D341Med (cell line): ENCODE measurements at regions not wholly inside any gene's neighbourhood (a gene's known extent, or its start where the extent isn't known, plus 50 kb on each side); places are given as distances from the start of the nearest gene placed in this dataset.

ENCODE experiments used
- DNase-seq: peaks from one replicate; pipeline ENCODE4 v3.0.0; 2012; ENCODE audit warnings: low spot score

DNA sequence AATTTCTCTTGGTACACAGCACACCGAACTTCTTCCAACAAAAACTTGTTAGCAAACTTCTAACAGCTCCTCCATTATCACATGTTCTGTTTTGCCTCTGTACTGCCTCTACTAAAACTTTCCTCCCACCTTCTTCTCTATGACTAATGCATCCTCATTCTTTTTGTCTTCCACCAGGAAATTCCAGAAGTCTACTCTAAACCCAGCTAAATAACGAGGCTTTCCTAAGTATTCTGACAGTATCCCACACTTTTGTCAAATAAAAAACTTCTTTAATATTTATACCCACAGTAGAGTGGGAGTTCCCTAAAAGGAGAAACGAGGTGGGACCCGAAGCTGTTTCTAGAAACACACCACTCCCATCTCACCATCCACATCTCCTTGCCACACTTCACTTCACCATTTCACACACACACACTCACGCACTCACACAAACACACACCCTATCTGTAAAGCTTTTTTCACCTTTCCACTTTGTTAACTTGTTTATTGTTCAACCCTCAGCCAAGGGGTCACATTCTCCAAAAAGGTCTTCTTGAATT, 280.3 kb downstream of the ARAP2 start:
- DNase-seq = no peak

DNA sequence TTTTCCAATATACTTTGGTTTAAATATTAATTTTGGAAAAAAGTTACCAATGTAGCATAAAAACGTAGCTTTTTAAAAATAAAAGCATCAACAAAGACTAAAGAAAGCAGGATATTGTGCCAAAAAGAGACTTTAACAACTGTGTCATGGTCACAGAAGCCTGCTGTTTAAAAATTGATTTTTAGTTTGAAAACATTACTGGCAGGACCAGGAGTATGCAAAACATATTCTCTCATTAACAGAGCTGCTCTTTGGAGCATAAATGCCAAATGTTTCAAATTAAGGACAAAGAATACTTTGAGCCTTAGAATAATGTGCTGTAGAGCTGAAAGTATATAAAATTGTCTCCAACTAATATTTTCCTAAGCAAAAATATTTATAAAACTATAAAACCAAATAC, 279.0 kb downstream of the ARAP2 start:
- no peak for DNase-seq

DNA sequence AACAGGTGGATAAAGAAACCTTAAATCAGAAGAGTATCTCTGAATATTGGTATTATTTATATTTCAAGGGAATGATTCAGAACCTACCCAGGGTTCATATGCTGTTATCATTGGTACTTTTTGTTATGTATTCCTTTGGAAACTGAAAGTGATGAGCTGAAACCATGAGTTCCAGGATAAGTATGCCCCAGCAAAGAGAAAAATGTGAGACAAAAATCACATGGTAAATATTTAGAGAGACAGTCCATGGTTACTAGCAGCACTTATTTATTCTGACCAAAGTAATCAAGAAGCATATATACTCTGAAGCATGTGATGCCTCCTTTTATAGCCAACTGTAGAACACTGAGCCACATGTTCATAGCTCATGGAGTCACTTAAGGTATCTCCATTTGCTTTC, 277.7 kb downstream of the ARAP2 start:
- no peak for DNase-seq

DNA sequence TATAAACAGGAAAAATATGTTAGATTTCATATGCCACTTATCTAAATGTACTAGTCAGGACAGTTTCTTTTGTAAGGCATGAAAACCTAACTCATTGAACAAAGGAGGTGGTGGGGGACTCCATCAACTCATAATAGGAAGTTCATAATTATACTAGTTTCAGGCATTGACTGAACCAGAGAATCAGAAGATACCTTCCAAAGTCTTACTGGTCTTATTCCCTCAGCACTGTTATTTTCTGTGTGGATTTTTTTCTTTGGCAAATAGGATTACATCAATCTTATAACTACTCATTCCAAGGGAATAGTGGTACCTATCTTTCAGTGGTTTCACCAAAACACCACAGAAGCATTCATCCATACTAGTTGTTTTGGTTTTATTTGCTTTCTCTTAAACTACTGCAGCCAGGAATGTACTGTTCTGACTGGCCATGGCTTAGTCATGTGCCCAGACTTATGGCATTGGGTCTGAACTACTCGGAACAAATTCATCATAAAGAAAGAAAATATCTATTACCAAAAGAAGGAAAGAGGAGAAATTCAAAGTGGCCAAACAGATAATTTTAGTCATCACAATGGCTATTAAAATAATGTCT, 273.9 kb downstream of the ARAP2 start:
- DNase-seq = no peak

DNA sequence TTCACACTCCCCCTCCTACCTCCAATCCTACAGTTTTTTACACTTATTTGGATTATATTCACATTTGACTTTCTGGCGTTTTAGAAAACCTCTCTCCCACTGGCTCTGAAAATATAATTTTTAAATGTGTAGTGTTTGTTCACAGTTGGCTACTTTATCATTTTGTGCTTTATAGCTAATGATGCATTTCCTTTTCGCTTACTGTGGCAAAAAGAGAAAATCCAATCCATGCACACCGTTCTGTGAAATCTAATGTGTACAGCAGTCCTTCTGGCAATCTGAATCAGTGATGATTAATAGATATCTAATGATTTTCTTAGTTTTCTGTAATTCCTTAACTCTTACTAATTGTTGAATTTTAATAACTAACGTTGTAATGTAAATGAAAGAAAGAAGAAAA, 271.5 kb downstream of the ARAP2 start:
- DNase-seq = no peak

DNA sequence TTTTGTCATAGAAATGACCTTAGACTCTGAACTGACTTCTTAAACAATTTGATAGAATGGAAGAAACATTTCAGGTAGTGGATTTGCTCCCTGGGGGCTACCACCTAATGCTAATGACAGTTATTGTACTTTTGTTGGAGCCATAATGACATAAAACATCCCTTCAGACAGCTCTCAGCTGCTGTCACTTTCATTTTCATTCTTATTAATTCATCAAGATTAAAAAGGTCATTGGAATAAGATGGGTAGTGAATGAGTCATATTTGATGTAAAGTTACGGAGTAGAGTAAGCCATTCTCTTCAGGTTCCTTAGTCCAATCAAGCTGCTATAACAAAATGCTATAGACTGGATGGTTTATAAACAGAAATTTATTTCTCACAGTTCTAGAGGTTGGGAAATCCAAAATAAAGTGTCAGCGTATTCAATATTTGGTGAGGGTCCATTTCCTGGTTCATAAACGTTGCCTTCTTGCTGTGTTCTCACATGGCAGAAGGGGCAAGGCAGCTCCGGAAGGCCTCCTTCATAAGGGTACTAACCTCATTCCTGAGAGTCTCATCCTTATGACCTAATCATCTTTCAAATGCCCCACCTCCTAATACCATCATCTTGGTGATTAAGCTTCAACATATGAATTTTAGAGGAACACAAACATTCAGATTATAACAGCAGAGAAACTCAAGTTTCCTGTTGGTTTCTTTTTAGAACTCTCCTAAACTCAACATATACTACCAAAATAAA, 268.5 kb downstream of the ARAP2 start:
- DNase-seq = no peak

DNA sequence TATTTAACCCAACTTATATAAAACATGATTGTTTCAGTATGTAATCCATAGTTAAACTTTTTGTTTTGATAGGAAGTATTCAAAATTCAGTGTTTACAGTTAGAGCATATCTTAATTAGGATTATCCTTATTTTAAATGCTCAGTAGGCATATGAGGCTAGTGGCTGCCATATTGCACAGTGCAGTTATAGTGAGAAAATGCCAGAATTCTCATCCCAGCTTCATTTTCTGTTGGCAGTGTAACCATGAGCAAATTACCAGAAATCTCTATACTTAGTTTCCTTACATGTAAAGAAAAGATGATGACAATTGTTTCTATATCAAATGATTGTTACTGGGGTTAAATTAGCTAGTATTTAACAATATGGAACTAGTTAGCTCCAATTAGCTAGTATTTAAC, 265.8 kb downstream of the ARAP2 start:
- no peak for DNase-seq

DNA sequence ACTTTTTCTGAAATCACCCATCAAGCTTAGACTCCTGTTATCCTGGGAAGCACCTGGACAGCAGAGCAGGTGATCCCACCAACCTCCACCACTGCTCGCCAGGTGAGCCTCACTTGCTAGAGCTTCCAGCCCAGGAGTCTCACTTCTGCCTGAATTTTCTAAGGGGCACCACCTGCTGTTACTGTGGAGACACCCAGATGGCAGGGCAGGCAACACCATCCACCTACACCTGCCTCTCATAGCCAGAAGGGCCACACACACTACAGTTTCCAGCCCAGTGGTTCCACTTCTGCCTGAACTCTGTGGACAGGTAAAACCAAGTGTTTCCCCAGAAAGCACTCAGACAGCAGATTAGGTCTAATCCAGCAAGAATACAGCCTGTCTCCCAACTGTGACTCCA, 262.0 kb downstream of the ARAP2 start:
- no peak for DNase-seq

DNA sequence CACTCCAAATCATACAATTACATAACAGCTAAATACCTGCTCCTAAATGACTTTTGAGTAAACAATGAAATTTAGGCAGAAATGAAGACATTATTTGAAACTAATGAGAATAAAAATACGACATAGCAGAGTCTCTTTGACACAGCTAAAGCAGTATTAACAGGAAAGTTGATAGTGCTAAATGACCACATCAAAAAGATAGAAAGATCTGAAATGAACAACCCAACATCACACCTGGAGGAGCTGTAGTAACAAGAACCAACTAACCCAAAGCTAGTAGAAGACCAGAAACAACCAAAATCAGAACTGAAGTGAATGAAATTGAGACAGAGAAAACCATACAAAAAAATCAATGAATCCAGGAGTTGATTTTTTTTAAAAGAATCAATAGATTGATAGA, 257.8 kb downstream of the ARAP2 start:
- DNase-seq = no peak

DNA sequence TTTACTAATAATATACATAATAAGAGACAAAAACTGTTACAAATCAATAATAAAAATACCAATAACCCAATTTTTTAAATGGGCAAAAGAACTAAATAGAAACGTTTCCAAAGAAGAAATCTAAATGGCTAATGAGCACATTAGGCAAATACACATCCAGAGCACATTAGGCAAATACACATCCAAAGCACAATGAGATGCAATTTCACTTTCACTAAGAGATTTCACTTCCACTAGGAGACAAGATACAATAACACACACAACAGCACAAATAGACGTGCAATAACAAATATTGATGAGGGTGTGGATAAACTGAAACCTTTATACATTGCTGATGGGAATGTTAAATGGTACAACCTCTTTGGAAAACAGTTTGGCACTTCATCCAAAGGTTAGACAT, 250.7 kb downstream of the ARAP2 start:
- DNase-seq = no peak

DNA sequence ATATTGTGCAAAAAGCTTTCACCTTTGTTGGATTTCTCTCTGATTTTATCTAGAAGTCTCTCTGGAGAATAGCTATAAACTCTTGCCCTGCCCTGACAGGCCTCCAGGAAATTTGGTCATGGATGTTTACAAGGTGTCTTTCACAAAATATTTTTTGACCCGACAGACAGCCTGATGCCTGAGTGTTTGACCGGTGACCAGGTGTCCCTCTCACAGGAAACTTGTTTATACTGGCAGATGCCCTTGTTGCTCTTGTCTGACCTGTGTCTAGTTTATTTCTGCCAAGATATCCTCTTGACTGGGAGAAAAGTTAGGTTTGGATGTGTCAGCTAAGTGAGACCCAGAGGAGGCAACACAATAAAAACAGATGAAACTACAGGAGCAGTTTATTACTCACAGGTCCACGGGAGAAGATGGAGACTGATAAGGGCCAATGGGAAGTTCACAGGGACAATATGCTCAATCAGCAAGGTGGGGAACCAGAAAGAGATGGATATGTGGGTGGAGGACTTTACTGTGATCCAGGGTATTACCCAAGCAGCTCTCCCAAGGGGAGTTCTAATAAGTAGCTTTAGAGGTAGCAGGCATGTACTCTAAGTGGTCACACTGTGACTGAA, 243.3 kb downstream of the ARAP2 start:
- DNase-seq = no peak

DNA sequence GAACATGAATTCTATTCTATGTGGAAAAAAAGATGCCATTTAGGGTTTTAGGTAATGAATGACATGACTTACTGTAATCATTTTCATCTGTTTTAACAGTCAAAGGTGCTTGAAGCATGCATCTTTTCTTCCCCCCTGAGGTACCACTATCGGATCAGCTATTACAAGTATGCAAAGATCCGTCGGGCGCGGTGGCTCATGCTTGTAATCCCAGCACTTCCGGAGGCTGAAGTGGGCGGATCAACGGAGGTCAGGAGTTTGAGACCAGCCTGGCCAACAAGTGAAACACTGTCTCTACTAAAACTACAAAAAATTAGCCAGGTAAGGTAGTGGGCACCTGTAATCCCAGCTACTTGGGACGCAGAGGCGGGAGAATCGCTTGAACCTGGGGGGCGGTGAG, 241.3 kb downstream of the ARAP2 start:
- no peak for DNase-seq

DNA sequence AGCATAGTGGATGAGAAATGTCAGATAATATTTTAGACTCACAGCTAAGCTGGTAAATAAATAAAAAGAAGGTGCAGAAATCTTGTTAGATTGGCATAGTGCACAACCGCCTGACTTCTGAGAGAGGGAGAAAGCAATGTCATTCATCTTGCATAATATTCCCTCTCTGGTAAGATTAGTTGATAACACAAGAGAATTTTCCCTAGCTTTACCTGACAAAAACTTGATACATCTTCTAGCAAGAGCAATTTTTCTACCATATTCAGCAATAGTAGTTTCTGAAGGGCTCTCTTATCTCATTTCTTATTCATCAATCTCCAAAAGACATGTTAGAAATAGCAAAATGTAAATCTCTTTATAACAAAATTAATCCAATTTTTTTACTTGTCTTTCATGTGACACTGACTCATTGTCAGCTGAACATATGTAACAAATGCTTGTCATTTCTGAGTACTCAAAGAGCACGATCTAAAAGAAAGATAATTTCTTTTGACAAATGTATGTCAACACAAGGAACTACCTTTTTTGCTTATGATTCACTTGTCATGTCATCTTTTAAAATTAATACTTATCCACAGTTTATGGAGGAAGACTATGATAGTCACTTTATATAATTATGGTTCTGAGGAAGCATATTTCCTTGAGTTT, 240.0 kb downstream of the ARAP2 start:
- no peak for DNase-seq

DNA sequence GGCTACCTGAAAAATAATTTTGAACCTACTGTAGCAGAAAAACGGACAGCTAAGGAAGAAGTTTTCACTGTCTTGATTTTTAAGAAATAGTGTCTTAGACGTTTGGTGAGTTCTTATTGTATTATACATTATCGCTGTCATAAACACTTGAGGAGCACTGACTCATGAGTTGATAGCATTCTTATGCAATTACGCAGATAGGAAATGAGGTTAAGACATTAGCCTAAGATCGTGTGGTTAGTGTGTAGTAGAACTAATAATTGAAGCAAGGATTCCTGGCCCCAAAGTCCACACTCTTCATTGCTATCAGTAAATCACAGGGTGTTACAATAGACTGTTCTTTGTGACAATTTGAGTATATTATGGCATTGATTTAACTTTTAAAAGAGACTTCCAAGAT, 238.1 kb downstream of the ARAP2 start:
- DNase-seq = no peak

DNA sequence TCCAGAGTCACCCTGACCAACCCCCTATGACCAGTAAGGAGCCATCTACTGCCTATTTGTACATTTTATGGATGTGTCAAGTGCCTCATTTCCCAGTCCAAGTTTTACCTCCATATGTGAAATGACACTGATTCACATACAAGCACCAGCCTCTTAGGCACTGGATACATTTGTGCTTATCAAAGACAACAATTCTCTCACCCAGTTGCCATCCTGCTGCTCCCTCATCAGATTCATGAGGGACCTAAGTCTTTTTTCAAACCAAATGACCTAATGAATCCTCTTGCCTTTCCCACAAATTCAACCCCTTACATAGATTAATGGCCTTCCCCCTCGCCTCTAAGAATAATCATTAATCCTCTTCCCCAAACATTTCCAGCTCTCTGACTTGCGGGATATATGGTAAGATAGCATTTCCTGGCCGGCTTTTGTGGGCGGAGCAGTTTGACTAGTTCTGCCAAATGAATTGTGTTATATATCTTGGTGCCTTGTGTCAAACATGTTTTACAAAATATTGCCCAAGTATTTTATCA, 233.9 kb downstream of the ARAP2 start:
- DNase-seq = no peak

DNA sequence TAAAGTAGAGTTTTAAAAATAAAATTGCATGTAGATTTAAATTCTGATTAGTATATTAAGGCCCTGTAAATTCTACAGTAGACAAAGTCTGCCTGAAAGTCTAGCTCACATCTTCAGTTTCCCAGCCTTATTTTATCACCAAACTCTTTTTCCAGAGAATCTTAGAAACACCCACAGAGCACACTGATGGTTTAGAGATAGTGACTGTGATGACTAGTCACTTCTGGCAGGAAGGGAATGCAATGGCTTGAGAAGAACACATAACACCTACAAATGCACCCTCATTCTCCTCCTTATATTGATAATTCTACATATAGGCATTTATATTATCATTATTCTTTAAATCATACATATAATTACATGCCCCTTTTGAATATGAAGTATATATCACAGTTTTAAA, 232.9 kb downstream of the ARAP2 start:
- DNase-seq = no peak

DNA sequence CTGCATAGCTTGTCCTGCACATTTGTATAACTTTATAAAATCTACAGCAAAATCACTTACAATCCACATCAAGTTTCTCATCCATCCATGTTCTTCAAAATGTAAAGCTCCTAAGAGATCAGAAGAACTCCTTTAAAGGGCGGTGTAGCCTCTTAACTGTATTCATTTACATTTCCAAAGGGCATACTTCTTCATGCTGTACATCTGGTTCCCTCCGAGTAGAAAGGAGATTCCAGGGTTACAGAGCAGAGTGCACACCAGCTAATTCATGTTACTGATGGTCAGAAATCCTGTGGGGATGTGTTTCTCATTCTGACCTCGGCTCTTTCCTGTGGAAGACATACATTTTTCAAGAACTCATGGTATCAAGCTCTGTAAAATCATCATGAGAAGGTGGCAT, 231.8 kb downstream of the ARAP2 start:
- DNase-seq = no peak

DNA sequence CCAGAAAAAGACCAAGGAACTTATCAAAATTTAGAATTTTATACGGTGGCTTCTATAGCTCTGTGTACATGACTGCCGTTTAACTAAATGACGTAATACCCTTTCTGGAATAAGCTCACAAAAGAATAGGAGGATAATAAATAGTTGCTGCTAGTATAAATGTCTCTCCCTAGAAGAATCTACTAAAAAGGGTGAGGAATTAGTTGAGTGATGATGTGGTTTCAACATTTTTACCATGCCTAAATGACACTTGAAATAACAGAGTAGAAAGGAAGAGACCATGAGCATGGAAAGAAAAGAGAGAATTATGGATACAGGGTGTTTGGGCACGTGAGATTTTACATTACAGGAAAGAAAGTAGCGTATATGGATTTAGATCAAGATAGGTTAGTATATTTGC, 231.1 kb downstream of the ARAP2 start:
- DNase-seq = no peak
